Hepatocyte (in vitro differentiated cells): ENCODE measurements at regions not wholly inside any gene's neighbourhood (a gene's known extent, or its start where the extent isn't known, plus 50 kb on each side); places are given as distances from the start of the nearest gene placed in this dataset.

Source experiments
- DNase-seq: peaks from one replicate; pipeline ENCODE4 v3.0.0-alpha.2; 2016; ENCODE audit warnings: low spot score
- H2AFZ ChIP-seq: fragments of 200-600 bp; sonication (generic); 2 replicates; pipeline ENCODE4 v1.6.0; 2016; ENCODE audit warnings: antibody characterized with exemption, mild to moderate bottlenecking
- H3K27ac ChIP-seq: fragments of 200-600 bp; sonication (generic); 2 replicates; pipeline ENCODE4 v1.5.1; 2016; ENCODE audit warnings: mild to moderate bottlenecking
- H3K27me3 ChIP-seq: fragments of 200-600 bp; sonication (generic); 2 replicates; pipeline ENCODE4 v1.6.1; 2016
- H3K36me3 ChIP-seq: fragments of 200-600 bp; sonication (generic); replicated peaks from 2 replicates; pipeline ENCODE4 v1.5.1; 2016; ENCODE audit warnings: low read depth; ENCODE audit not compliant: insufficient read depth
- H3K4me1 ChIP-seq: fragments of 200-600 bp; sonication (generic); 2 replicates; pipeline ENCODE4 v1.5.1; 2016; ENCODE audit warnings: mild to moderate bottlenecking, moderate library complexity; ENCODE audit not compliant: insufficient read depth
- H3K4me2 ChIP-seq: fragments of 200-600 bp; sonication (generic); 2 replicates; pipeline ENCODE4 v1.6.0; 2016
- H3K4me3 ChIP-seq: fragments of 200-600 bp; sonication (generic); 2 replicates; pipeline ENCODE4 v1.5.1; 2016; ENCODE audit warnings: mild to moderate bottlenecking
- H3K79me2 ChIP-seq: fragments of 200-600 bp; sonication (generic); 2 replicates; pipeline ENCODE4 v1.6.0; 2017; ENCODE audit warnings: mild to moderate bottlenecking
- H3K9me2 ChIP-seq: fragments of 200-600 bp; sonication (generic); replicated peaks from 2 replicates; pipeline ENCODE4 v1.6.0; 2017; ENCODE audit warnings: mild to moderate bottlenecking; ENCODE audit not compliant: insufficient read depth
- H3K9me3 ChIP-seq: fragments of 200-600 bp; sonication (generic); 2 replicates; pipeline ENCODE4 v1.5.1; 2016; ENCODE audit warnings: low read depth, mild to moderate bottlenecking
- H4K20me1 ChIP-seq: fragments of 200-600 bp; sonication (generic); 2 replicates; pipeline ENCODE4 v1.6.0; 2016; ENCODE audit warnings: mild to moderate bottlenecking; ENCODE audit not compliant: insufficient read depth, poor library complexity, severe bottlenecking
- CTCF ChIP-seq: fragments of 200-600 bp; sonication (generic); IDR thresholded peaks from 2 replicates; pipeline ENCODE4 v1.5.1; 2016; ENCODE audit warnings: antibody characterized with exemption, mild to moderate bottlenecking; ENCODE audit not compliant: poor library complexity
- EZH2 ChIP-seq: fragments of 200-600 bp; sonication (generic); IDR thresholded peaks from 2 replicates; pipeline ENCODE4 v1.6.1; 2016; ENCODE audit warnings: antibody characterized with exemption, mild to moderate bottlenecking, borderline replicate concordance
- EZH2phosphoT487 ChIP-seq: fragments of 200-600 bp; sonication (generic); IDR thresholded peaks from one replicate; pipeline ENCODE4 v1.6.1; 2018; ENCODE audit warnings: antibody characterized with exemption, mild to moderate bottlenecking, low read depth, moderate library complexity; ENCODE audit not compliant: unreplicated experiment, severe bottlenecking
- WGBS: methylation state at CpG from one replicate; pipeline ENCODE4 v1.1.6; 2016; ENCODE audit warnings: low lambda C conversion rate; ENCODE audit errors: missing lambda C conversion rate; 5-methylcytosine and 5-hydroxymethylcytosine counted together

GRCh38 chr10:50936335-50936734 is 50.9 kb upstream of the A1CF start:
- no peaks in the 10 kb centered on the region for H3K79me2 ChIP-seq
- no peak overlapping the region for H3K27ac ChIP-seq
- no peak overlapping the region for H3K4me3 ChIP-seq
- no peaks in the 10 kb centered on the region for H3K4me1 ChIP-seq
- H3K36me3 ChIP-seq, result no peaks in the 10 kb centered on the region
- no peaks in the 10 kb centered on the region for H3K9me2 ChIP-seq
- no peak overlapping the region for H3K4me2 ChIP-seq
- H3K9me3 ChIP-seq, result no peaks in the 10 kb centered on the region
- DNase-seq, result no peak
- no peaks in the 10 kb centered on the region for H4K20me1 ChIP-seq
- no peak overlapping the region for H2AFZ ChIP-seq
- TF ChIP-seq EZH2phosphoT487 (no peak), EZH2 (no peak), CTCF (no peak)
- H3K27me3 ChIP-seq, result no peaks in the 10 kb centered on the region

- Histone ChIP-seq H3K36me3 (no peaks in the 10 kb centered on the region), H4K20me1 (no peaks in the 10 kb centered on the region), H2AFZ (no peak overlapping the region), H3K4me1 (no peaks in the 10 kb centered on the region), H3K9me2 (no peaks in the 10 kb centered on the region), H3K9me3 (no peaks in the 10 kb centered on the region), H3K4me2 (no peak overlapping the region), H3K27me3 (no peaks in the 10 kb centered on the region), H3K27ac (no peak overlapping the region), H3K79me2 (no peaks in the 10 kb centered on the region), H3K4me3 (no peak overlapping the region)
- peak; percentile 60 for DNase-seq
- WGBS, result 33% methylated on average over 4 of the region's 4 CpGs
- peak; percentile 67 for TF ChIP-seq CTCF
- no peak for TF ChIP-seq EZH2
Measured at GRCh38 chr10:50937230-50937907, 51.9 kb upstream of the A1CF start.

GRCh38 chr10:50941629-50942028 is 56.2 kb upstream of the A1CF start:
- H3K4me2 ChIP-seq, result no peak overlapping the region
- H3K79me2 ChIP-seq, result no peaks in the 10 kb centered on the region
- no peak for TF ChIP-seq CTCF
- no peak for TF ChIP-seq EZH2
- TF ChIP-seq EZH2phosphoT487, result no peak
- 56% methylated on average over 3 of the region's 3 CpGs for WGBS
- no peak overlapping the region for H2AFZ ChIP-seq
- no peak overlapping the region for H3K4me3 ChIP-seq
- no peaks in the 10 kb centered on the region for H3K4me1 ChIP-seq
- no peaks in the 10 kb centered on the region for H4K20me1 ChIP-seq
- no peak overlapping the region for H3K27ac ChIP-seq
- no peaks in the 10 kb centered on the region for H3K9me2 ChIP-seq
- no peaks in the 10 kb centered on the region for H3K9me3 ChIP-seq
- H3K36me3 ChIP-seq, result no peaks in the 10 kb centered on the region
- no peaks in the 10 kb centered on the region for H3K27me3 ChIP-seq
- no peak for DNase-seq
